HFFc6 (cell line): ENCODE measurements at regions not wholly inside any gene's neighbourhood (a gene's known extent, or its start where the extent isn't known, plus 50 kb on each side); places are given as distances from the start of the nearest gene placed in this dataset.

Source experiments
- DNase-seq: peaks from one replicate; pipeline ENCODE4 v3.0.0-alpha.2; 2018
- H3K27ac Mint-ChIP-seq: 2 replicates; pipeline ENCODE4 v1.8.0; 2020; ENCODE audit warnings: mild to moderate bottlenecking, mixed read lengths
- H3K27me3 Mint-ChIP-seq: 2 replicates; pipeline ENCODE4 v1.8.0; 2021; ENCODE audit warnings: mild to moderate bottlenecking, moderate library complexity, mixed read lengths; ENCODE audit not compliant: insufficient read depth
- H3K36me3 Mint-ChIP-seq: 2 replicates; pipeline ENCODE4 v1.8.0; 2021; ENCODE audit warnings: low read depth, mixed read lengths
- H3K4me1 Mint-ChIP-seq: 2 replicates; pipeline ENCODE4 v1.8.0; 2020; ENCODE audit warnings: low read depth, mixed read lengths
- H3K4me3 Mint-ChIP-seq: 2 replicates; pipeline ENCODE4 v1.8.0; 2020; ENCODE audit warnings: mild to moderate bottlenecking, moderate library complexity, mixed read lengths
- H3K9me3 Mint-ChIP-seq: 2 replicates; pipeline ENCODE4 v1.8.0; 2020; ENCODE audit warnings: mild to moderate bottlenecking, mixed read lengths
- TF ChIP-seq, protein P1 (sequence below): fragments of 200-600 bp; sonication (generic); IDR thresholded peaks from 2 replicates; pipeline ENCODE4 v1.5.0; 2021; ENCODE audit warnings: antibody characterized with exemption, mild to moderate bottlenecking

DNA sequence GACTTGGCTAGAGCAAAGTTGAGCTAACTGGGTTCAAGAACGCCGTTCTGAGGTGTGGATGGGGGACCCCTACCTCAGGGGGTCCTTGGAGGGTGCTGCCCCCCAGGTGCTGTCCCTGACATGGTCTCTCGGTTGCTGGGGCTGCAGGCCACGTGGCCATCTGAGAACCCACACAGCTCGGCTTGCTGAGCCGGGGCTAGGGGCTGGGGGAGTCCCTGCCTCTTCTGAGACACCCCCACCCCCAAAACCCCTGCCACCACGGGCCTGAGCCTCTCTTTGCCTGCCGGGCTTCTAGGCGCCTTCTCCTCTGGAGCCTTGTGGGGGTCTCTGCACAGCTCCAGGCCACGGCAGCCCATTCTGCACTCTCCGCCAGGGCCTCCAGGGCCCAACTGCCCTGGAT, 52.0 kb upstream of the LAMA1 start:
- Mint-ChIP-seq H3K27me3 (peaks cover 6% of the 10 kb centered on the region), H3K4me1 (no peaks in the 10 kb centered on the region; the same call in 1 of the 2 replicates), H3K9me3 (no peaks in the 10 kb centered on the region), H3K36me3 (no peaks in the 10 kb centered on the region), H3K27ac (no peak overlapping the region), H3K4me3 (no peak overlapping the region)
- DNase-seq, result no peak
- TF ChIP-seq, protein P1, sequence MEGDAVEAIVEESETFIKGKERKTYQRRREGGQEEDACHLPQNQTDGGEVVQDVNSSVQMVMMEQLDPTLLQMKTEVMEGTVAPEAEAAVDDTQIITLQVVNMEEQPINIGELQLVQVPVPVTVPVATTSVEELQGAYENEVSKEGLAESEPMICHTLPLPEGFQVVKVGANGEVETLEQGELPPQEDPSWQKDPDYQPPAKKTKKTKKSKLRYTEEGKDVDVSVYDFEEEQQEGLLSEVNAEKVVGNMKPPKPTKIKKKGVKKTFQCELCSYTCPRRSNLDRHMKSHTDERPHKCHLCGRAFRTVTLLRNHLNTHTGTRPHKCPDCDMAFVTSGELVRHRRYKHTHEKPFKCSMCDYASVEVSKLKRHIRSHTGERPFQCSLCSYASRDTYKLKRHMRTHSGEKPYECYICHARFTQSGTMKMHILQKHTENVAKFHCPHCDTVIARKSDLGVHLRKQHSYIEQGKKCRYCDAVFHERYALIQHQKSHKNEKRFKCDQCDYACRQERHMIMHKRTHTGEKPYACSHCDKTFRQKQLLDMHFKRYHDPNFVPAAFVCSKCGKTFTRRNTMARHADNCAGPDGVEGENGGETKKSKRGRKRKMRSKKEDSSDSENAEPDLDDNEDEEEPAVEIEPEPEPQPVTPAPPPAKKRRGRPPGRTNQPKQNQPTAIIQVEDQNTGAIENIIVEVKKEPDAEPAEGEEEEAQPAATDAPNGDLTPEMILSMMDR, result no peak

GRCh38 chr18:7168408-7168807, 50.8 kb upstream of the LAMA1 start:
- no peak for DNase-seq
- Mint-ChIP-seq H3K9me3 (no peaks in the 10 kb centered on the region), H3K36me3 (no peaks in the 10 kb centered on the region), H3K4me1 (no peaks in the 10 kb centered on the region; the same call in 1 of the 2 replicates), H3K27ac (no peak overlapping the region), H3K4me3 (no peak overlapping the region), H3K27me3 (peaks cover 3% of the 10 kb centered on the region; the same call in 1 of the 2 replicates)
- TF ChIP-seq, protein P1, result no peak
